Mucosa of rectum (tissue), 2 donors: ENCODE measurements at regions not wholly inside any gene's neighbourhood (a gene's known extent, or its start where the extent isn't known, plus 50 kb on each side); places are given as distances from the start of the nearest gene placed in this dataset.

Experiments
- H3K27ac ChIP-seq, 2 donors: one replicate each; pipeline ENCODE4 v1.7.0; 2013; ENCODE audit warnings: inconsistent platforms in 2 of 2, low read depth in 2 of 2, low read length in 2 of 2
- H3K27me3 ChIP-seq, 2 donors: one replicate each; pipeline ENCODE4 v1.7.0; 2013; ENCODE audit warnings: low read length in 2 of 2; ENCODE audit not compliant: control insufficient read depth in 2 of 2, insufficient read depth in 2 of 2
- H3K36me3 ChIP-seq, 2 donors: one replicate each; pipeline ENCODE4 v1.7.0; 2013; ENCODE audit warnings: low read length in 2 of 2; ENCODE audit not compliant: control insufficient read depth in 2 of 2, insufficient read depth in 2 of 2
- H3K4me1 ChIP-seq, 2 donors: one replicate each; pipeline ENCODE4 v1.7.0; 2013; ENCODE audit warnings: low read length in 2 of 2, mild to moderate bottlenecking in 1 of 2; ENCODE audit not compliant: control insufficient read depth in 2 of 2, insufficient read depth in 2 of 2
- H3K4me3 ChIP-seq, 2 donors: one replicate each; pipeline ENCODE4 v1.7.0; 2013; ENCODE audit warnings: low read length in 2 of 2
- H3K9ac ChIP-seq, 2 donors: one replicate each; pipeline ENCODE4 v1.7.0; 2013; ENCODE audit warnings: low read length in 2 of 2, low read depth in 1 of 2, mild to moderate bottlenecking in 1 of 2
- H3K9me3 ChIP-seq, 2 donors: one replicate each; pipeline ENCODE4 v1.7.0; 2013; ENCODE audit warnings: low read length in 2 of 2; ENCODE audit not compliant: control insufficient read depth in 2 of 2
- donor health status: healthy.
- donor health status: Normal muscosa, but diverticular disease.

DNA sequence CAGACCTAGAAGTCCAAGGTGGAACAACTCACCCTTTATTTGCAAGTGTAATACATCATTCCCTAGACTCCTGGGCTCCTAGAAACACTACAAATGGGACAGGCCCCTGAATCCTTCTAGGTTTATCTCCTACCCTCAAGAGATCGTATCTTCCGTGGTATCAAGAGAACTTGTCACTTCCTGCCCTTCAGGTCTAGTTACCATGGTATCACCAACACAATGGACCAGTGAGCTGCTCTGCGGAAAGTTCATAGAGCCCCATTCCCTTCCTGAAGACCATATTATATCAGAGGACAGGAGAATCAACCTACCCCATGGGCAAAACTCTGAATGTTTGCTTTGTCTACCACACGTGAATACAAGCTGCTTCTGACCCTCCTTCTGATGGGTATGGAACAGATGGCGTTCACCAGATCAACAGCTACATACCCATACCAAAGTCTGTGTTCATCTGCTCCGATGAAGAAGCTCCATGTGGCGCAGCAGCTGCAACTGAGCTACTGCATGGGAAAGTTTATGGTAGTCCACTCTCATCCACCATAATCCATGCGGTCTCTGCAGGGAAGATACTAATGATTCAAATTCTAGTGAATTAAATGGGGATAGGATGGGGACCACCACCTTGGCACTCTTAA, 84.6 kb upstream of the KLF13 start:
- H3K36me3 ChIP-seq = no peaks in the 10 kb centered on the region
- no peaks in the 10 kb centered on the region for H3K27me3 ChIP-seq
- peaks cover 0 to under 1% of the 10 kb centered on the region in 2 donors for H3K4me1 ChIP-seq
- H3K9me3 ChIP-seq = no peaks in the 10 kb centered on the region
- H3K4me3 ChIP-seq = no peak overlapping the region
- no peak overlapping the region for H3K27ac ChIP-seq
- H3K9ac ChIP-seq = no peak overlapping the region

DNA sequence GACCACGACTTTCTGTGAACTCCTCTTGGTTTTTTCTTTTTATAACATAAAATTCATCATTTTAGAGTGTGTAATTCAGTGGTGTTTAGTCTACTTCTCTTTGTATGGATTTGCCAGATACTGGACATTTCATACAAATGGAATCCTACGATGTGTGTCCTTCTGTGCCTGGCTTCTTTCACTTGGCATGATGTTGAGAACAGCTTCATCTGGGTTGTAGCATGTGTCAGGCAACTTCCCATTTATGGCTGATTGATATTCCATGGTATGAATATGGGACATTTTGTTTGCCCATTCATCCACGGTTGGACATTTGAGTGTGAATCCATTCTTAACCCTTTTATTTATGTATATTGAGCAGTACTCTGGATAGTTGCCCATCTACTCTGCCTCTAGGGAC, 82.7 kb upstream of the KLF13 start:
- Histone ChIP-seq H3K27me3 (no peaks in the 10 kb centered on the region), H3K9ac (no peak overlapping the region), H3K9me3 (no peaks in the 10 kb centered on the region), H3K4me1 (no peaks in the 10 kb centered on the region), H3K27ac (no peak overlapping the region), H3K36me3 (no peaks in the 10 kb centered on the region), H3K4me3 (no peak overlapping the region)

GRCh38 chr15:31245135-31245689, 81.4 kb upstream of the KLF13 start:
- no peak overlapping the region for H3K27ac ChIP-seq
- no peak overlapping the region for H3K4me3 ChIP-seq
- H3K9ac ChIP-seq = no peak overlapping the region
- H3K4me1 ChIP-seq = no peaks in the 10 kb centered on the region
- no peaks in the 10 kb centered on the region for H3K9me3 ChIP-seq
- no peaks in the 10 kb centered on the region for H3K27me3 ChIP-seq
- no peaks in the 10 kb centered on the region for H3K36me3 ChIP-seq

- H3K36me3 ChIP-seq = no peaks in the 10 kb centered on the region
- no peaks in the 10 kb centered on the region for H3K9me3 ChIP-seq
- no peak overlapping the region for H3K9ac ChIP-seq
- no peak overlapping the region for H3K27ac ChIP-seq
- H3K4me1 ChIP-seq = no peaks in the 10 kb centered on the region
- H3K27me3 ChIP-seq = no peaks in the 10 kb centered on the region
- no peak overlapping the region for H3K4me3 ChIP-seq
Observed at GRCh38 chr15:31245756-31246155, 80.9 kb upstream of the KLF13 start.

DNA sequence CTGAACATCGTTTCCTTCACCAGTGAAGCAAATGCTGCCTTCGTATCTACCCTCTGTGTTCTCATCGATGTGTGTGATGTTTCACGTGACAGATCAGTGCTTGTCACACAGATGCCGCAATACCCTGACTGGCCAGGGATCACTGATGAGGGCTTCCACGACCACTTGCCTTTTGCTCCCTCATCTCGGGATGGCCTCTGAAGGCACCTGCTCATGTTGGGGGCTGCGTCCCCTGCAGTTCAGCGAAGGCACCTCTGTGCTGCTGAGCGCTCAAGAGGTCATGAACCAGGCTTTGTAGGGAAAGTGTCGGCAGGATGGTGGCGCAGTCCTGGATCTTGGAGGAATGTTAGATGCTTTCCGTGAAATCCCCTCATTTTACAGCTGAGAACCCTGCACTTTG, 79.2 kb upstream of the KLF13 start:
- H3K27ac ChIP-seq = no peak overlapping the region
- no peaks in the 10 kb centered on the region for H3K4me1 ChIP-seq
- no peak overlapping the region for H3K9ac ChIP-seq
- no peak overlapping the region for H3K4me3 ChIP-seq
- no peaks in the 10 kb centered on the region for H3K9me3 ChIP-seq
- no peaks in the 10 kb centered on the region for H3K27me3 ChIP-seq
- H3K36me3 ChIP-seq = no peaks in the 10 kb centered on the region

- no peaks in the 10 kb centered on the region for H3K9me3 ChIP-seq
- no peaks in the 10 kb centered on the region for H3K36me3 ChIP-seq
- no peaks in the 10 kb centered on the region for H3K27me3 ChIP-seq
- H3K27ac ChIP-seq = no peak overlapping the region
- H3K4me3 ChIP-seq = no peak overlapping the region
- H3K4me1 ChIP-seq = no peaks in the 10 kb centered on the region
- H3K9ac ChIP-seq = no peak overlapping the region
Observed at GRCh38 chr15:31248263-31248662, 78.4 kb upstream of the KLF13 start.

DNA sequence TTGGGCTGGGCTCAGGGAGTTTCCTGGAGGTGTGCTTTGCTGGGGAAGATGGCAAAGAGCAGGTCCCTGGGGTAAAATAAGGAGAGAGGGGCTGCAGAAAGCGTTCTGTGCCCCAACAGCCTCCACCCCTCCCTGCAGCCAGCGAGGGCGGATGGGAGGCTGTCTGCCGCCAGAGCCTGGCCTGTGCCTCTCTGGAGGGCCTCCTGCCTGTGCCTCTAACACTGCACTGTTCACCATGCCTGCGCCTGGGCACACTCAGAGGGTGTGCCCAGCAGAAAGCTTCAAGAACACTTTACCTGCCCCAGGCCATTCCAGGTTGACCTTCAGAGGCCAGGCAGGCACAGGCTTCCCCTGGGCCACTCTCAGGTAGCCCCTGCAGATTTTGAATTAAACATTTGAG, 77.7 kb upstream of the KLF13 start:
- no peaks in the 10 kb centered on the region for H3K36me3 ChIP-seq
- H3K9ac ChIP-seq = no peak overlapping the region
- H3K27ac ChIP-seq = no peak overlapping the region
- no peaks in the 10 kb centered on the region for H3K9me3 ChIP-seq
- H3K4me1 ChIP-seq = peaks cover 0 to under 1% of the 10 kb centered on the region in 2 donors
- H3K4me3 ChIP-seq = no peak overlapping the region
- no peaks in the 10 kb centered on the region for H3K27me3 ChIP-seq

DNA sequence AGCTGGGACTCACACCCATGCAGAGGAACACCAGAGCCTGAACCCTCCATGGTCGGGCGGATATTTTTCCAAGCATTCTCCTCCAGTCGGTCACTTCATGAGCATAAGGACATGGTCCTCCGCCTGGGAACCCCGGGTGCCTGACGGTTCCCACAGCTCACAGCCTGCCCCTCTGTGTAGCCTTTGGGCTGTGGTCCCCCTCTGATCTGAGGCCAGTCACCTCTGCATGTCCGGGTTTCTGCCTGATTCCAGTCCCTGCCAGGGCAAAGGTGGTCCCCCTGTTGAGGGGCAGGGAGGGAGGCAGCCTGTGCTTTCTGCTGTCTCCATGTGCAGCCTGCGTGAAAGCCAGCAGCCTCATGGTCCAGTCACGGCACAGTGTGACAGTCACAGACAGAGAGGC, 76.6 kb upstream of the KLF13 start:
- Histone ChIP-seq H3K27ac (no peak overlapping the region), H3K9ac (no peak overlapping the region), H3K27me3 (no peaks in the 10 kb centered on the region), H3K4me3 (no peak overlapping the region), H3K36me3 (no peaks in the 10 kb centered on the region), H3K9me3 (no peaks in the 10 kb centered on the region), H3K4me1 (peaks cover 8 to 11% of the 10 kb centered on the region in 2 donors)

GRCh38 chr15:31251165-31251564, 75.5 kb upstream of the KLF13 start:
- H3K4me1 ChIP-seq = peaks cover 18 to 22% of the 10 kb centered on the region in 2 donors
- no peaks in the 10 kb centered on the region for H3K27me3 ChIP-seq
- no peak overlapping the region for H3K4me3 ChIP-seq
- H3K9ac ChIP-seq = no peak overlapping the region
- H3K9me3 ChIP-seq = no peaks in the 10 kb centered on the region
- no peaks in the 10 kb centered on the region for H3K36me3 ChIP-seq
- no peak overlapping the region for H3K27ac ChIP-seq

DNA sequence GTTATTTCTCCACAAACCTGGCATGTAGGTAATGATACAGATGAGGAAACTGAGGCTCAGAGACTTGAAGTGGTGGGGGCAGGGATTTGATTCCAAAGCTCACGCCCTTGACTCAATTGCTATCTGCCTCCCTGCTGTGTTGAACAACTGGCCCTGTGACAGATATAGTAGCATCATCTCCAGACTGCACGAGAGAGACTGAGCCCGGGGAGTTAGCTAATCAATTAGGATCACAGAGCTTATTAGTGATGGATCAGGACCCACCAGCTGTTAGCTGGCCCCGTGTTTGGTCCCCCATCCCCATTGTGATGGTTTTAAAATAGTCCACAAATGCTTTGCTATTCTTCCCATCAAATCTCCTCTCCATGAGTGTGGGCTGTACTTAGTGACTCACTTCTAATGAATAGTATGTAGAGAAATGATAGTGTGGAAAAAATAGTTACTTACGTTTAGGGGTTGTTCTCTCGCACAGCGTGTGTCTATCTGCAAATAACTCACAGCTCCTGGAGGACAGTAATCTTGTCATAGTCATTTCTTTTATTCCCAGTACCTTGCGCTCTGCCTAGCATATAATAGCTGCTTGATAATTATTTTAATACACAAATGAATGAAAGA, 74.4 kb upstream of the KLF13 start:
- H3K9me3 ChIP-seq = no peaks in the 10 kb centered on the region
- peaks cover 29 to 31% of the 10 kb centered on the region in 2 donors for H3K4me1 ChIP-seq
- no peaks in the 10 kb centered on the region for H3K36me3 ChIP-seq
- no peak overlapping the region for H3K9ac ChIP-seq
- H3K27ac ChIP-seq = no peak overlapping the region
- H3K4me3 ChIP-seq = no peak overlapping the region
- H3K27me3 ChIP-seq = no peaks in the 10 kb centered on the region
